ENCODE measurements at regions not wholly inside any gene's neighbourhood (a gene's known extent, or its start where the extent isn't known, plus 50 kb on each side); places are given as distances from the start of the nearest gene placed in this dataset.

GRCh38 chr11:134488512-134488911, 76.5 kb upstream of the B3GAT1 start:
- ATAC-seq (ENCODE audit: low read depth) (no peak), DNase-seq (no peak)
- peaks cover 4% of the 10 kb centered on the region for H3K9me3 Mint-ChIP-seq
- no peaks in the 10 kb centered on the region for H3K36me3 Mint-ChIP-seq (ENCODE audit: low read depth)
- H3K4me3 Mint-ChIP-seq: no peak overlapping the region
- TF ChIP-seq CTCF (IDR thresholded peaks at IDR 0.05): no peak
- intact Hi-C loops (cut with micrococcal nuclease): no loop called here
- ChIA-PET CTCF (no interaction called here), POLR2A (no interaction called here)
- H3K27me3 Mint-ChIP-seq: no peaks in the 10 kb centered on the region
- no peaks in the 10 kb centered on the region for H3K4me1 Mint-ChIP-seq
- no peak overlapping the region for H3K27ac Mint-ChIP-seq

DNA sequence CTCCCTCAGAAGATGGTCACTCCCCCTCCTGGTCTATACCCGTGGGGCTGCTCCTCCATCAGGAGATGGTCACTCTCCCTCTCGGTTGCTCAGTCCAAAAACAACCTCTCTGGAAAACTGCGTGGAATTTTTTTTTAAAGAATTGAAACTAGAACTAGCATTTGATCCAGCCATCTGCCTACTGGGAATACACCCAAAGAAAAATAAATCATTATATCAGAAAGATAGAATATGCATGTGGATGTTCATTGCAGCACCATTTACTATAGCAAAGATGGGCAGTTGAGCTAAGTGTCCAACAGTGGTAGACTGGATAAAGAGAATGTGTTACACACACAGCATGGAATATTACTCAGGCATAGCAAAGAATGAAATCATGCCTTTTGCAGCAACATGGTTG, 75.7 kb upstream of the B3GAT1 start:
- no peaks in the 10 kb centered on the region for H3K4me1 Mint-ChIP-seq
- ATAC-seq (ENCODE audit: low read depth) (no peak), DNase-seq (no peak)
- TF ChIP-seq CTCF (IDR thresholded peaks at IDR 0.05): no peak
- H3K27me3 Mint-ChIP-seq: no peaks in the 10 kb centered on the region
- intact Hi-C loops (cut with micrococcal nuclease): no loop called here
- H3K9me3 Mint-ChIP-seq: no peaks in the 10 kb centered on the region
- no peak overlapping the region for H3K4me3 Mint-ChIP-seq
- H3K27ac Mint-ChIP-seq: no peak overlapping the region
- ChIA-PET POLR2A (no interaction called here), CTCF (interaction anchor here (0.6 kb wide), 1 partner anchor 1512 kb away, joined by 3 read pairs; no protein-coding TSS in a partner anchor)
- H3K36me3 Mint-ChIP-seq (ENCODE audit: low read depth): no peaks in the 10 kb centered on the region

GRCh38 chr11:134486704-134487103, 74.7 kb upstream of the B3GAT1 start:
- intact Hi-C loops (cut with micrococcal nuclease): no loop called here
- Mint-ChIP-seq H3K27ac (no peak overlapping the region), H3K27me3 (no peaks in the 10 kb centered on the region), H3K4me1 (no peaks in the 10 kb centered on the region), H3K36me3 (ENCODE audit: low read depth) (no peaks in the 10 kb centered on the region), H3K9me3 (no peaks in the 10 kb centered on the region), H3K4me3 (no peak overlapping the region)
- CTCF ChIA-PET: no interaction called here
- ATAC-seq (ENCODE audit: low read depth): no peak
- DNase-seq: no peak
- TF ChIP-seq CTCF (IDR thresholded peaks at IDR 0.05): no peak
- POLR2A ChIA-PET: no interaction called here

DNA sequence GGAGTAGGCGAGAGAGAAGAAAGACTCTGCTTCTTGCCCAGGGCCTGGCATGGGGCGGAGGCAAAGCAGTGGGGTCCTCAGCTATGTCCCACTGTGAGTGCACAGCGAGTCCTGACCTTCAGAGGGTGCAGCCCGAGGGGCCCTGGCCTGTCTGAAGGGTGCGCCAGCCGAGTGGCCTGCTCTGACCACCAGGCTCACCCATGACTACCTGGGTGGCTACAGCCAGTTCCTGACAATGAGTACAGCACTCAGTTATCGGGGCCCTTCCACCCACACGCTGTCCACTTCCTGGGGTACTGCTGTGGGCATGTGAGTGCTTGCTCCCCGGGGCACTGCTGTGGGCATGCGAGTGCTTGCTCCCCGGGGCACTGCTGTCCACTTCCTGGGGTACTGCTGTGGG, 74.1 kb upstream of the B3GAT1 start:
- Mint-ChIP-seq H3K4me1 (no peaks in the 10 kb centered on the region), H3K27ac (no peak overlapping the region), H3K9me3 (no peaks in the 10 kb centered on the region), H3K27me3 (no peaks in the 10 kb centered on the region), H3K36me3 (ENCODE audit: low read depth) (no peaks in the 10 kb centered on the region), H3K4me3 (no peak overlapping the region)
- POLR2A ChIA-PET: no interaction called here
- TF ChIP-seq CTCF (IDR thresholded peaks at IDR 0.05): no peak
- ATAC-seq (ENCODE audit: low read depth): no peak
- intact Hi-C loops (cut with micrococcal nuclease): no loop called here
- no peak for DNase-seq
- CTCF ChIA-PET: no interaction called here

GRCh38 chr11:134485316-134485715, 73.3 kb upstream of the B3GAT1 start:
- POLR2A ChIA-PET: no interaction called here
- no peak for DNase-seq
- H3K27ac Mint-ChIP-seq: no peak overlapping the region

More at GRCh38 chr11:134485316-134485715, 73.3 kb upstream of the B3GAT1 start:
- no peak for TF ChIP-seq CTCF (IDR thresholded peaks at IDR 0.05)
- no peak for ATAC-seq (ENCODE audit: low read depth)
- CTCF ChIA-PET: no interaction called here
- intact Hi-C loops (cut with micrococcal nuclease): no loop called here
- Mint-ChIP-seq H3K27me3 (no peaks in the 10 kb centered on the region), H3K36me3 (ENCODE audit: low read depth) (no peaks in the 10 kb centered on the region), H3K4me1 (no peaks in the 10 kb centered on the region), H3K9me3 (no peaks in the 10 kb centered on the region), H3K4me3 (no peak overlapping the region)
